A549 (cell line): ENCODE measurements at regions not wholly inside any gene's neighbourhood (a gene's known extent, or its start where the extent isn't known, plus 50 kb on each side); places are given as distances from the start of the nearest gene placed in this dataset.

Experiments
- ATAC-seq, 2 experiments: fragments of 200-7000 bp in 1 of 2; fragments of >200 bp in 1 of 2; cut with Nextera tagmentation in 1 of 2; cut with Tn5 transposase in 1 of 2; 3 replicates each; pipeline versions ENCODE4 v1.8.0 to v1.9.1; 2018 to 2020; ENCODE audit warnings: mild to moderate bottlenecking in 1 of 2, moderate library complexity in 1 of 2
- CTCF ChIA-PET: fragments of 300-600 bp; sonication (Branson Sonifier 250); formaldehyde crosslinking; extraction: SDS; loops from one replicate; lab custom pipeline; 2021; ENCODE audit warnings: antibody characterized with exemption, inconsistent platforms; lab: Yijun Ruan, JAX
- POLR2A ChIA-PET: fragments of 350-600 bp; formaldehyde crosslinking; extraction: SDS; loops from one replicate; lab custom pipeline; 2021; ENCODE audit warnings: antibody characterized with exemption, inconsistent platforms; lab: Yijun Ruan, JAX
- DNase-seq, 2 experiments: peaks; one replicate each; pipeline versions ENCODE4 v3.0.0 to v3.0.0-alpha.2; 2011 to 2016; ENCODE audit warnings: low read depth in 1 of 2, low spot score in 1 of 2
- FAIRE-seq: peaks from 2 replicates; lab custom pipeline; 2011; peaks lifted over from hg19 to GRCh38; lab: Jason Lieb, UNC
- H3K27ac ChIP-seq, 2 experiments: fragments of >200 bp; sonication (Bioruptor Twin); formaldehyde crosslinking; 3 replicates each; pipeline ENCODE4 v1.5.1; 2016 to 2017
- H3K4me1 ChIP-seq: fragments of >200 bp; sonication (Bioruptor Twin); formaldehyde crosslinking; 3 replicates; pipeline ENCODE4 v1.6.1; 2016
- H3K4me2 ChIP-seq: fragments of >200 bp; sonication (Bioruptor Twin); formaldehyde crosslinking; 3 replicates; pipeline ENCODE4 v1.6.1; 2016
- H3K4me3 ChIP-seq: fragments of >200 bp; sonication (Bioruptor Twin); formaldehyde crosslinking; 3 replicates; pipeline ENCODE4 v1.5.1; 2016
- H3K9me3 ChIP-seq: fragments of >200 bp; sonication (Bioruptor Twin); formaldehyde crosslinking; 3 replicates; pipeline ENCODE4 v1.6.1; 2016
- CHD4 ChIP-seq: fragments of 200-600 bp; sonication (generic); IDR thresholded peaks from 2 replicates; pipeline ENCODE4 v1.6.1; 2016; ENCODE audit warnings: antibody characterized with exemption, mild to moderate bottlenecking, borderline replicate concordance
- CTCF ChIP-seq: fragments of >200 bp; sonication (Bioruptor Twin); formaldehyde crosslinking; IDR thresholded peaks from 3 replicates; pipeline ENCODE4 v1.5.1; 2016
- EHF ChIP-seq: fragments of 250-450 bp; sonication (Bioruptor Pico); IDR thresholded peaks from 2 replicates; pipeline ENCODE4 v1.5.0; 2020; ENCODE audit warnings: mild to moderate bottlenecking
- ELK1 ChIP-seq: fragments of 150-350 bp; IDR thresholded peaks from 2 replicates; pipeline ENCODE4 v1.6.1; 2014; ENCODE audit warnings: low read depth, mild to moderate bottlenecking, low read length
- ESRRA ChIP-seq: fragments of 150-350 bp; IDR thresholded peaks from 2 replicates; pipeline ENCODE4 v1.6.1; 2014; ENCODE audit warnings: mild to moderate bottlenecking, low read length, borderline replicate concordance
- HMGXB4 ChIP-seq: fragments of 250-450 bp; sonication (Bioruptor Pico); IDR thresholded peaks from 2 replicates; pipeline ENCODE4 v1.5.0; 2021; ENCODE audit warnings: mild to moderate bottlenecking, moderate library complexity, borderline replicate concordance
- HOXA7 ChIP-seq: fragments of 250-450 bp; sonication (Bioruptor Pico); IDR thresholded peaks from 2 replicates; pipeline ENCODE4 v1.5.0; 2020; ENCODE audit warnings: mild to moderate bottlenecking, moderate library complexity
- JUN ChIP-seq, 2 experiments: fragments of >200 bp; sonication (Bioruptor Twin); formaldehyde crosslinking; IDR thresholded peaks; 2 replicates in 1 of 2; 3 replicates in 1 of 2; pipeline ENCODE4 v1.6.1; 2016 to 2017
- JUNB ChIP-seq: fragments of >200 bp; sonication (Bioruptor Twin); formaldehyde crosslinking; IDR thresholded peaks from 2 replicates; pipeline ENCODE4 v1.6.1; 2016
- MAX ChIP-seq: IDR thresholded peaks from 2 replicates; pipeline ENCODE4 v1.6.1; 2012
- NFE2L2 ChIP-seq: fragments of 150-350 bp; conservative IDR thresholded peaks from 2 replicates; pipeline ENCODE4 v1.6.1; 2014; ENCODE audit warnings: low read length
- PHF8 ChIP-seq: fragments of 200-600 bp; sonication (generic); IDR thresholded peaks from 2 replicates; pipeline ENCODE4 v1.6.1; 2016; ENCODE audit warnings: low read depth, mild to moderate bottlenecking, antibody characterized with exemption, moderate library complexity, borderline replicate concordance
- RARB ChIP-seq: fragments of 250-450 bp; sonication (Bioruptor Pico); IDR thresholded peaks from 2 replicates; pipeline ENCODE4 v1.8.0; 2021; ENCODE audit warnings: mild to moderate bottlenecking, moderate library complexity
- RFX5 ChIP-seq: fragments of 450-650 bp; IDR thresholded peaks from 2 replicates; pipeline ENCODE4 v1.7.1; 2014; ENCODE audit warnings: antibody characterized with exemption, mild to moderate bottlenecking, moderate library complexity
- SMC3 ChIP-seq: fragments of >200 bp; sonication (Bioruptor Twin); formaldehyde crosslinking; IDR thresholded peaks from 3 replicates; pipeline ENCODE4 v1.6.1; 2018; ENCODE audit warnings: inconsistent platforms
- TFCP2L1 ChIP-seq: fragments of 250-450 bp; sonication (Bioruptor Pico); IDR thresholded peaks from 2 replicates; pipeline ENCODE4 v1.5.0; 2021; ENCODE audit warnings: mild to moderate bottlenecking
- WGBS: methylation state at CpG from one replicate; pipeline ENCODE4 v1.1.6; 2017; ENCODE audit errors: missing lambda C conversion rate; 5-methylcytosine and 5-hydroxymethylcytosine counted together

- no peak for TF ChIP-seq SMC3
- 2% methylated on average over 2 of the region's 2 CpGs for WGBS
- ATAC-seq (no peak), FAIRE-seq (no peak), DNase-seq (no peak)
- no peaks in the 10 kb centered on the region for H3K9me3 ChIP-seq
- no peaks in the 10 kb centered on the region for H3K4me1 ChIP-seq
- POLR2A ChIA-PET, result no interaction called here
- H3K4me2 ChIP-seq, result no peak overlapping the region
- no peak overlapping the region for H3K4me3 ChIP-seq
- CTCF ChIA-PET, result no interaction called here
- no peak overlapping the region for H3K27ac ChIP-seq
These were observed 645.2 kb upstream of the COBL start for GRCh38 chr7:51961804-51962203.

- FAIRE-seq (no peak), DNase-seq (no peak), ATAC-seq (no peak)
- TF ChIP-seq ELK1 (no peak), RFX5 (no peak), EHF (CRISPR knock-in tag) (no peak), CHD4 (no peak), TFCP2L1 (CRISPR knock-in tag) (no peak), MAX (no peak), HMGXB4 (CRISPR knock-in tag) (no peak), JUN (IDR thresholded peaks at IDR 0.05) (no peak), HOXA7 (CRISPR knock-in tag) (no peak), SMC3 (no peak), PHF8 (no peak), ESRRA (no peak), JUNB (no peak)
- Histone ChIP-seq H3K4me3 (no peak overlapping the region), H3K4me1 (no peaks in the 10 kb centered on the region), H3K27ac (no peak overlapping the region), H3K9me3 (no peaks in the 10 kb centered on the region), H3K4me2 (no peak overlapping the region)
- WGBS, result 3% methylated on average over 3 of the region's 3 CpGs
- CTCF ChIA-PET, result no interaction called here
- POLR2A ChIA-PET, result no interaction called here
These were observed 634.2 kb upstream of the COBL start for GRCh38 chr7:51950813-51951212.

- H3K27ac ChIP-seq, result no peak overlapping the region
- no peak for FAIRE-seq
- POLR2A ChIA-PET, result no interaction called here
These were observed 633.4 kb upstream of the COBL start for GRCh38 chr7:51949726-51950644.

More at GRCh38 chr7:51949726-51950644, 633.4 kb upstream of the COBL start:
- TF ChIP-seq NFE2L2 (no peak), CTCF (no peak), RARB (CRISPR knock-in tag) (no peak)
- CTCF ChIA-PET, result no interaction called here
- no peak overlapping the region for H3K4me3 ChIP-seq
- ATAC-seq (no peak), DNase-seq (no peak)
- WGBS, result 17% methylated on average over 9 of the region's 9 CpGs
- no peaks in the 10 kb centered on the region for H3K9me3 ChIP-seq
- H3K4me2 ChIP-seq, result no peak overlapping the region
- no peaks in the 10 kb centered on the region for H3K4me1 ChIP-seq
